ENCODE measurements at regions not wholly inside any gene's neighbourhood (a gene's known extent, or its start where the extent isn't known, plus 50 kb on each side); places are given as distances from the start of the nearest gene placed in this dataset.
"Not testable (repeated sequence)": the region's sequence is repeated elsewhere in the genome, so short reads cannot be mapped to it uniquely, and the experiment has no call there.

GRCh38 chr1:73009938-73010337 is 727.6 kb upstream of the NEGR1 start:
- Mint-ChIP-seq H3K27me3 (ENCODE audit: insufficient read depth) (no peaks in the 10 kb centered on the region), H3K36me3 (ENCODE audit: low read depth) (no peaks in the 10 kb centered on the region), H3K27ac (no peak overlapping the region), H3K4me3 (no peak overlapping the region), H3K4me1 (ENCODE audit: low read depth) (no peaks in the 10 kb centered on the region), H3K9me3 (peaks cover 11% of the 10 kb centered on the region)
- intact Hi-C loops (cut with micrococcal nuclease): no loop called here
- no peak for DNase-seq (ENCODE audit: low spot score)

DNA sequence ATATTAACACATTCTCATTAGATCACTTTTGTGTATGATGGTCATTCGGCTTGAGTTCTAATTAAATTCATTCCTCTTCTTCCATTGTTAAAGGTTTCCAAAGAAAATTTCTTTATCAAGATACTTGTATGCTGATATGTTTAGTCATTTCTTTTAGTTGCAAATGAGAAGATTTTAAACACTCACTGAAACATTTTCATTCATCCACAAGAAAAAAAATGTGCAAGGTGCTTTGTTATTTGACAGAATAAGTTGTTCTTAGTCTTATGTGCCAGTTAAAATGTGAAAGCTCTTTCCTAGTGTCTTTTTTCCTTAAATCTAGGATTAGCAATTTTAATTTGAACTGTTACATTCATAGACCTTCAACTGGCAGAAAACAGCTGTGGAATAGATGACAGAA is 727.0 kb upstream of the NEGR1 start:
- intact Hi-C loops (cut with micrococcal nuclease): no loop called here
- Mint-ChIP-seq H3K4me3 (no peak overlapping the region), H3K9me3 (peaks cover 11% of the 10 kb centered on the region), H3K36me3 (ENCODE audit: low read depth) (no peaks in the 10 kb centered on the region), H3K27ac (no peak overlapping the region), H3K4me1 (ENCODE audit: low read depth) (no peaks in the 10 kb centered on the region), H3K27me3 (ENCODE audit: insufficient read depth) (no peaks in the 10 kb centered on the region)
- no peak for DNase-seq (ENCODE audit: low spot score)

DNA sequence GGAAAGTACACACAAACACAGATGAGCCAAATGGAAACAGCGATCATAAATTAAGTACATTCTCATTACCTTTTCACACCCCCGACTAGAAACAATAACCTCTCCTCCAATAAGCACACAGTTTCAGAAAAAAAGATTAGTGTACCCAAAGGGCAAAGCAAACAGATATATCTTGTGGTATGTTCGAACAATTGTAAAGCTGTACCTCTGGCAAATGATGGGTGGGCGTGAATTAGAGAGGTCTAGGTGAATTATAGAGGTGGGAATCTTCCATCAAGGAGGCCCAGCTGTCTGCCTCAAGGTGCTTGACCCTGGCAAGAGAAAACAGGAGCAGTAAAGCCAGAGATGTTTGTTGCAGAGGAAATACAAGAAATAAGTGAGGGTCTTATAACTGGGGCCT is 715.3 kb upstream of the NEGR1 start:
- intact Hi-C loops (cut with micrococcal nuclease): no loop called here
- Mint-ChIP-seq H3K27ac (no peak overlapping the region), H3K27me3 (ENCODE audit: insufficient read depth) (no peaks in the 10 kb centered on the region), H3K4me1 (ENCODE audit: low read depth) (no peaks in the 10 kb centered on the region), H3K36me3 (ENCODE audit: low read depth) (no peaks in the 10 kb centered on the region), H3K9me3 (no peaks in the 10 kb centered on the region), H3K4me3 (no peak overlapping the region)
- no peak for DNase-seq (ENCODE audit: low spot score)

DNA sequence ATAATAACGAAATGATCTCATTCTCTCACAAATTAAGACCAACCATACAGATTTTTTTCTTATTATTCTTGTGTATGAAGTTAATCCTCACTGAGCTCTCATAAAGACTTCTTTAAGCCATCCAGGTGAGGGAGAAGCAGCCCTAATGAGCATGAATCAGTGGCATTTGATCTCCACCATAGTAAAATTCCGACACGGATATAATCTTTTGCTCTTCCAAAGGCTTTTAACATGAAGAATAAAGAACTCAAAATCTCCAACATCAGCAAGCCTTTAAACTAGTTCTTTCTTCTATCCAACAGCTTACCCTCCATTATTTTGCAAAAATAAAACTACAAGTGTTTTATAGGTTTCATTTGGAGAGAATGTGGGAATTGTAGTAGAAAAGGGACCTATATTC is 714.7 kb upstream of the NEGR1 start:
- Mint-ChIP-seq H3K9me3 (peaks cover under 1% of the 10 kb centered on the region), H3K27me3 (ENCODE audit: insufficient read depth) (no peaks in the 10 kb centered on the region), H3K4me3 (no peak overlapping the region), H3K27ac (no peak overlapping the region), H3K36me3 (ENCODE audit: low read depth) (no peaks in the 10 kb centered on the region), H3K4me1 (ENCODE audit: low read depth) (no peaks in the 10 kb centered on the region)
- intact Hi-C loops (cut with micrococcal nuclease): no loop called here
- DNase-seq (ENCODE audit: low spot score): no peak

DNA sequence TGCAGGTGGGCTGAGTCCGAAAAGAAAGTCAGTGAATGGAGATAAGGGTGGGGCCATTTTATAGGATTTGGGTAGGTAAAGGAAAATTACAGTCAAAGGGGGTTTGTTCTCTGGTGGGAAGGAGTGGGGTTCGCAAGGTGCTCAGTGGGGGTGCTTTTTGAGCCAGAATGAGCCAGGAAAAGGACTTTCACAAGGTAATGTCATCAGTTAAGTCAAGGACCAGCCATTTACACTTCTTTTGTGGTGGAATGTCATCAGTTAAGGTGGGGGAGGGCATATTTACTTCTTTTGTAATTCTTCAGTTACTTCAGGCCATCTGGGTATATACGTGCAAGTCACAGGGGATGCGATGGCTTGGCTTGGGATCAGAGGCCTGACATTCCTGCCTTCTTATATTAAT is 705.5 kb upstream of the NEGR1 start:
- H3K4me1 Mint-ChIP-seq (ENCODE audit: low read depth); intact Hi-C loops (cut with micrococcal nuclease); H3K4me3 Mint-ChIP-seq; H3K36me3 Mint-ChIP-seq (ENCODE audit: low read depth); H3K27me3 Mint-ChIP-seq (ENCODE audit: insufficient read depth); H3K27ac Mint-ChIP-seq; DNase-seq (ENCODE audit: low spot score): not testable (repeated sequence)
- peaks cover 29% of the 10 kb centered on the region for H3K9me3 Mint-ChIP-seq

DNA sequence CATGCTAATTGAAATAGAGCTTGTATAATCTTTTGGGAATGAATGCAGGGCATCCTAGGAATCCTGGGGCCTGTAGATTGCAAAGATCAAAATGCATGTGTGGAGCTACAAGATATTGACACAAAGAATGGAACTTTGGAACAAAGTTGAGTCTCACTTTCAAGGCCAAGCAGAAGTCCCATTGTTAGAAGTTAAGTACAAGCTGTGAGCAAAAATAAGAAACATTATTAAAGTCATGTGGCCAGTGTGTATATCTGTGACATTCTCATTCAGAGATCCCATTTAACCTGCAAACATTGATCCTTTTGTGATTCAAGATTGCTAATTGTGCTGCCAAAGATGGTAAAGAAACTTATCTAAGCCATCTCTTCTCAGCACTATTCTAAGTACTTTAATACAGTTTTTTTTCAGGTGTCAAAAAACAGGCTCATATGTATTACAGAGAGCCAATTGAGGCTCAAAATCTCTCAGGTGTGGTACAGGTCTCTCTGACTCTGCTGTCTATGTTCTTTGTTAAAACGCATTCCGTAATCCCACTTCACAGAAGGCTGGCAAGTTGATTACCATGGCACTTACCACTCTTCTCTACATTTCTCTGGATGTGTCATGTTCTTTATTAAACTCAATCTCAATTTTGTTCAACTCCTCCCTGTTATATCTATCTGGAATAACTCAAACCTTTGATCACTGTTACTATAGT is 704.4 kb upstream of the NEGR1 start:
- intact Hi-C loops (cut with micrococcal nuclease): no loop called here
- no peak for DNase-seq (ENCODE audit: low spot score)
- peaks cover 28% of the 10 kb centered on the region for H3K9me3 Mint-ChIP-seq

GRCh38 chr1:72985024-72985423 is 702.7 kb upstream of the NEGR1 start:
- DNase-seq (ENCODE audit: low spot score); H3K36me3 Mint-ChIP-seq (ENCODE audit: low read depth); H3K4me3 Mint-ChIP-seq; intact Hi-C loops (cut with micrococcal nuclease); H3K4me1 Mint-ChIP-seq (ENCODE audit: low read depth); H3K27ac Mint-ChIP-seq; H3K27me3 Mint-ChIP-seq (ENCODE audit: insufficient read depth): not testable (repeated sequence)
- H3K9me3 Mint-ChIP-seq: peaks cover 24% of the 10 kb centered on the region

More for the DNA sequence above, 704.4 kb upstream of the NEGR1 start:
- no peak overlapping the region for H3K27ac Mint-ChIP-seq
- no peaks in the 10 kb centered on the region for H3K4me1 Mint-ChIP-seq (ENCODE audit: low read depth)
- no peaks in the 10 kb centered on the region for H3K27me3 Mint-ChIP-seq (ENCODE audit: insufficient read depth)
- H3K4me3 Mint-ChIP-seq: no peak overlapping the region
- no peaks in the 10 kb centered on the region for H3K36me3 Mint-ChIP-seq (ENCODE audit: low read depth)

- H3K9me3 Mint-ChIP-seq: peaks cover 19% of the 10 kb centered on the region
- DNase-seq (ENCODE audit: low spot score); H3K27ac Mint-ChIP-seq; H3K27me3 Mint-ChIP-seq (ENCODE audit: insufficient read depth); intact Hi-C loops (cut with micrococcal nuclease); H3K36me3 Mint-ChIP-seq (ENCODE audit: low read depth); H3K4me1 Mint-ChIP-seq (ENCODE audit: low read depth); H3K4me3 Mint-ChIP-seq: not testable (repeated sequence)
Observed at GRCh38 chr1:72983011-72983410, 700.7 kb upstream of the NEGR1 start.

DNA sequence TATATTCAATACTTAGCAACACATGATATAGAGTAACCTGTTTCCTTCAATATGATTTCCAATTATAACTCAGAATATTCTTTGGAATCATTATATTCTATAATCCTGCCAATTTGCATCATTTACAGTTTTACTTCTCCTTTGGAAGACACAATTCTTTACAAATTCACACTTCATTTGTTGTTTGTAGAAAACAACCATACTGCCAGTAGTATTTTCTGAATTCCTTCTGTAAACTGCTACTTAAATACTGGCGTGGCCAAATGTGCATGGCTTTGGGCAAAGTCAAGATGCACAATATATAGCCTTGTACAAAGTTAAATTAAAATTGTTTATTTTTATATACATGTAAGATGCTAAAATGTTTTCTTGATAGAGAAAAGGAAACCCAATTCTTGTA is 687.1 kb upstream of the NEGR1 start:
- Mint-ChIP-seq H3K4me3 (no peak overlapping the region), H3K27me3 (ENCODE audit: insufficient read depth) (no peaks in the 10 kb centered on the region), H3K9me3 (no peaks in the 10 kb centered on the region), H3K4me1 (ENCODE audit: low read depth) (no peaks in the 10 kb centered on the region), H3K27ac (no peak overlapping the region), H3K36me3 (ENCODE audit: low read depth) (no peaks in the 10 kb centered on the region)
- intact Hi-C loops (cut with micrococcal nuclease): no loop called here
- no peak for DNase-seq (ENCODE audit: low spot score)

- no peaks in the 10 kb centered on the region for H3K9me3 Mint-ChIP-seq
- no peaks in the 10 kb centered on the region for H3K27me3 Mint-ChIP-seq (ENCODE audit: insufficient read depth)
- H3K36me3 Mint-ChIP-seq (ENCODE audit: low read depth): no peaks in the 10 kb centered on the region
- DNase-seq (ENCODE audit: low spot score): no peak
- H3K4me1 Mint-ChIP-seq (ENCODE audit: low read depth): no peaks in the 10 kb centered on the region
- H3K4me3 Mint-ChIP-seq: no peak overlapping the region
- intact Hi-C loops (cut with micrococcal nuclease): no loop called here
- no peak overlapping the region for H3K27ac Mint-ChIP-seq
Observed at GRCh38 chr1:72954943-72955342, 672.6 kb upstream of the NEGR1 start.

DNA sequence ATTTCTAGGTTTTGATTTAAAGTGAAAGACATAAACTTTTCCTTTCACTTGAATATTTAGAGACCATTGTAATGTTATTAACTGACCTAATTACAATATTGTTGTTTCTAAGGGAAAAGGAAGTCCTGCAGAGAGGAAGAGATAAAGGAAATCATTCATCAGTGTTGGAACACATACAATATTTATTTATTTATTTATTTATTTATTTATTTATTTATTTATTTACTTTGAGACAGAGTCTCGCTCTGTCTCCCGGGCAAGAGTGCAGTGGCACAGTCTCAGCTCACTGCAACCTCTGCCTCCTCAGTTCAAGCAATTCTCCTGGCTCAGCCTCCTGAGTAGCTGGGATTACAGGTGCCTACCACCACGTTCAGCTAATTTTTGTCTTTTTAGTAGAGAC is 668.6 kb upstream of the NEGR1 start:
- H3K4me1 Mint-ChIP-seq (ENCODE audit: low read depth); H3K36me3 Mint-ChIP-seq (ENCODE audit: low read depth); DNase-seq (ENCODE audit: low spot score); H3K9me3 Mint-ChIP-seq; H3K27me3 Mint-ChIP-seq (ENCODE audit: insufficient read depth); H3K27ac Mint-ChIP-seq; H3K4me3 Mint-ChIP-seq; intact Hi-C loops (cut with micrococcal nuclease): not testable (repeated sequence)

DNA sequence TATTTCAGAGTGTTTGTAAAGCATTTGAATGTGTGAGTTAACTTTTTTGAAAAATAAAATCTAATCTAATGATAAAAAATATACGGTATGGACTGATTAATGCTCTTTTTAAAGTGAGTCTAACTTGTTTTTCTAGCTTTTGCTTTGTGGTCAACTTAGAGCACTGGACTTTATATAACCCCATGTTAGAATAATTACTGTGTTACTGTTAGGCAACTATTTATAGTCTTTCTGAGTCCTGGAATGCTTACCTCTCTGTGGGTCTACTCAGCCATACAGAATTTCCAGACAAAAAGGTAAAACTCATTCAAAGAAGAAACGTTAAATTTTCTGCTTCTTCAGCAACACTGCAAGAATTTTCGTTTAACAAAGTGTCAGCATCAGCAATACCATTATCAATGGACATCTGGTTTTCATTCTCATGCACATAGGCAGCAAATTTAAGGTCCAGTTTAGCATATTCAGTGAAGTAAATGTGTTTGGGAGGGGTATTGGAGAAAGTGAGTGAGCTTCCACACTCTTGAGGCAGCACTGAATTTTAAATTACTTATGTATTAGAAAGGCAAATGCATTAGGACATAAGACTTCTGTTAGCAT is 664.7 kb upstream of the NEGR1 start:
- H3K36me3 Mint-ChIP-seq (ENCODE audit: low read depth): no peaks in the 10 kb centered on the region
- intact Hi-C loops (cut with micrococcal nuclease): no loop called here
- H3K9me3 Mint-ChIP-seq: no peaks in the 10 kb centered on the region
- H3K27me3 Mint-ChIP-seq (ENCODE audit: insufficient read depth): no peaks in the 10 kb centered on the region
- H3K4me3 Mint-ChIP-seq: no peak overlapping the region
- no peaks in the 10 kb centered on the region for H3K4me1 Mint-ChIP-seq (ENCODE audit: low read depth)
- no peak for DNase-seq (ENCODE audit: low spot score)
- H3K27ac Mint-ChIP-seq: no peak overlapping the region

DNA sequence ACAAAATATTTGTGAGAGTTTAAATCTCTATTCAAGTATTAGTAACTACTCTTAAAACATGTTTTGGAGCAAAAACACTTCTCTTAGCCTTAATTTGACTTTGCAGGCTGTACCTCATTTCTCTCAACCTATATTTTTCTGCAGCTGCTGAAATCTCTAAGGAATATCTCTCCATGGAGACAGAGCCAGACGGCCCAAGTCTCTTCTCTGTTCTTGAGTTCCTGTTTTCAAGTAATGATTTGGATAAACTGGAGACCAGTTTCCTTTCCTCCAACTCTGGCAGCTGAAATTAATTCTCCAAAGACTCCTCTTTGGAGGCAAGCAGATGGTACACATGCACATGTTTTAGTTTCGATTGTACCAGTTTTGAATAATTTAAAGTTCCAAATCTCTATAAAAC is 659.7 kb upstream of the NEGR1 start:
- no peak overlapping the region for H3K4me3 Mint-ChIP-seq

GRCh38 chr1:72938408-72938807 is 656.1 kb upstream of the NEGR1 start:
- no peaks in the 10 kb centered on the region for H3K4me1 Mint-ChIP-seq (ENCODE audit: low read depth)

More for the DNA sequence above, 659.7 kb upstream of the NEGR1 start:
- H3K4me1 Mint-ChIP-seq (ENCODE audit: low read depth): no peaks in the 10 kb centered on the region
- no peak overlapping the region for H3K27ac Mint-ChIP-seq
- no peak for DNase-seq (ENCODE audit: low spot score)
- no peaks in the 10 kb centered on the region for H3K36me3 Mint-ChIP-seq (ENCODE audit: low read depth)
- intact Hi-C loops (cut with micrococcal nuclease): no loop called here
- no peaks in the 10 kb centered on the region for H3K9me3 Mint-ChIP-seq
- no peaks in the 10 kb centered on the region for H3K27me3 Mint-ChIP-seq (ENCODE audit: insufficient read depth)

More at GRCh38 chr1:72938408-72938807, 656.1 kb upstream of the NEGR1 start:
- intact Hi-C loops (cut with micrococcal nuclease): no loop called here
- DNase-seq (ENCODE audit: low spot score): no peak
- H3K36me3 Mint-ChIP-seq (ENCODE audit: low read depth): no peaks in the 10 kb centered on the region
- H3K9me3 Mint-ChIP-seq: no peaks in the 10 kb centered on the region
- no peak overlapping the region for H3K27ac Mint-ChIP-seq
- H3K27me3 Mint-ChIP-seq (ENCODE audit: insufficient read depth): no peaks in the 10 kb centered on the region
- H3K4me3 Mint-ChIP-seq: no peak overlapping the region

Measured in activated T-helper 1 cell treated with anti-CD3 and anti-CD28 coated beads, Interleukin-12 subunit alpha, Interleukin-12 subunit beta, Interleukin-2, Interleukin-4 antibody, amounts not matched to agents 30 ng/mL and 10 ng/mL and 1 ng/mL, durations not matched to agents 14 hours and 24 hours and 36 hours (primary cell).